H1 (cell line): ENCODE measurements at regions not wholly inside any gene's neighbourhood (a gene's known extent, or its start where the extent isn't known, plus 50 kb on each side); places are given as distances from the start of the nearest gene placed in this dataset.

ENCODE experiments used
- CTCF ChIA-PET: fragments of 300-600 bp; sonication (Branson Sonifier 250); formaldehyde crosslinking; loops from one replicate; lab custom pipeline; 2021; ENCODE audit not compliant: partially characterized antibody; lab: Charles Lee
- POLR2A ChIA-PET: fragments of 300-600 bp; sonication (Branson Sonifier 250); formaldehyde crosslinking; loops from one replicate; lab custom pipeline; 2021; ENCODE audit warnings: inconsistent platforms; ENCODE audit not compliant: partially characterized antibody; lab: Charles Lee
- DNase-seq, 2 experiments: peaks; one replicate each; pipeline versions ENCODE4 v3.0.0 to v3.0.0-alpha.2; 2010 to 2022; ENCODE audit warnings: low spot score in 2 of 2, low read depth in 1 of 2, mixed read lengths in 1 of 2
- FAIRE-seq: peaks from 2 replicates; lab custom pipeline; 2011; peaks lifted over from hg19 to GRCh38; lab: Jason Lieb, UNC
- H2AFZ ChIP-seq: 2 replicates; pipeline ENCODE4 v1.8.1; 2012; ENCODE audit warnings: low read length, inconsistent platforms
- H2AK5ac ChIP-seq: 2 replicates; pipeline ENCODE4 v1.6.1; 2013; ENCODE audit warnings: low read depth, low read length
- H2BK120ac ChIP-seq: replicated peaks from 2 replicates; pipeline ENCODE3; 2013; ENCODE audit warnings: low read depth, low read length, inconsistent platforms
- H2BK12ac ChIP-seq: 2 replicates; pipeline ENCODE4 v1.6.1; 2013; ENCODE audit warnings: low read depth, low read length
- H2BK15ac ChIP-seq: 2 replicates; pipeline ENCODE4 v1.6.1; 2013; ENCODE audit warnings: low read length
- H2BK20ac ChIP-seq: 2 replicates; pipeline ENCODE4 v1.6.1; 2013; ENCODE audit warnings: low read length
- H2BK5ac ChIP-seq: 2 replicates; pipeline ENCODE4 v1.6.1; 2013; ENCODE audit warnings: low read depth, low read length
- H3K14ac ChIP-seq: 2 replicates; pipeline ENCODE4 v1.6.1; 2013; ENCODE audit warnings: inconsistent platforms; ENCODE audit not compliant: insufficient read length
- H3K18ac ChIP-seq: 2 replicates; pipeline ENCODE4 v1.6.1; 2013; ENCODE audit warnings: low read length; ENCODE audit errors: extremely low read depth
- H3K23ac ChIP-seq: 2 replicates; pipeline ENCODE4 v1.6.1; 2013; ENCODE audit warnings: inconsistent platforms; ENCODE audit not compliant: insufficient read length
- H3K23me2 ChIP-seq: 2 replicates; pipeline ENCODE4 v1.6.1; 2013; ENCODE audit warnings: low read depth, low read length
- H3K27ac ChIP-seq: 2 replicates; pipeline ENCODE4 v1.6.1; 2011; ENCODE audit warnings: low read depth, low read length, inconsistent platforms
- H3K27me3 ChIP-seq, 4 experiments: replicated peaks in 1 of 4; 1 replicate in 1 of 4; 2 replicates in 3 of 4; pipeline versions ENCODE4 v1.6.1 to v1.8.1; 2011 to 2013; ENCODE audit warnings: low read length in 3 of 4, mild to moderate bottlenecking in 3 of 4, inconsistent platforms in 2 of 4, mixed read lengths in 2 of 4, moderate library complexity in 1 of 4; ENCODE audit not compliant: control insufficient read depth in 3 of 4, insufficient read depth in 3 of 4; ENCODE audit errors: extremely low read depth in 1 of 4
- H3K36me3 ChIP-seq, 4 experiments: 2 replicates each; pipeline versions ENCODE4 v1.6.1 to v1.8.1; 2011 to 2013; ENCODE audit warnings: mild to moderate bottlenecking in 4 of 4, low read length in 3 of 4, moderate library complexity in 2 of 4, control low read depth in 1 of 4, inconsistent platforms in 1 of 4; ENCODE audit not compliant: insufficient read depth in 4 of 4, control insufficient read depth in 2 of 4
- H3K4ac ChIP-seq: replicated peaks from 2 replicates; pipeline ENCODE3; 2013; ENCODE audit warnings: low read length, low read depth, mixed read lengths, inconsistent platforms; ENCODE audit not compliant: insufficient read length
- H3K4me1 ChIP-seq, 4 experiments: replicated peaks in 1 of 4; 1 replicate in 1 of 4; 2 replicates in 3 of 4; pipeline versions ENCODE4 v1.6.1 to v1.8.1; 2011 to 2013; ENCODE audit warnings: low read length in 3 of 4, inconsistent platforms in 2 of 4, mixed read lengths in 1 of 4; ENCODE audit not compliant: insufficient read depth in 4 of 4, control insufficient read depth in 3 of 4
- H3K4me2 ChIP-seq, 2 experiments: 2 replicates each; pipeline versions ENCODE4 v1.6.1 to v1.8.1; 2011 to 2013; ENCODE audit warnings: low read depth in 2 of 2, low read length in 2 of 2, control low read depth in 1 of 2, inconsistent platforms in 1 of 2, mild to moderate bottlenecking in 1 of 2; ENCODE audit not compliant: insufficient read depth in 1 of 2
- H3K4me3 ChIP-seq, 4 experiments: fragments of 200-600, 300-600 bp in 1 of 4; sonication (generic), shearing (Covaris generic), sonication (Bioruptor Twin) in 1 of 4; 2 replicates each; pipeline versions ENCODE4 v1.5.1 to v1.8.1; 2011 to 2016; ENCODE audit warnings: low read length in 4 of 4, low read depth in 3 of 4, control low read depth in 2 of 4, inconsistent platforms in 2 of 4, mild to moderate bottlenecking in 2 of 4, mixed read lengths in 1 of 4, moderate library complexity in 1 of 4; ENCODE audit not compliant: insufficient read depth in 2 of 4; ENCODE audit errors: extremely low read depth in 1 of 4
- H3K56ac ChIP-seq: replicated peaks from 2 replicates; pipeline ENCODE3; 2013; ENCODE audit warnings: low read depth, mild to moderate bottlenecking, mixed read lengths, low read length, inconsistent platforms; ENCODE audit not compliant: insufficient read length
- H3K79me1 ChIP-seq: 2 replicates; pipeline ENCODE4 v1.6.1; 2013; ENCODE audit warnings: low read depth, low read length, control low read depth
- H3K79me2 ChIP-seq, 2 experiments: 2 replicates each; pipeline versions ENCODE4 v1.6.1 to v1.8.1; 2012 to 2013; ENCODE audit warnings: low read length in 2 of 2, mild to moderate bottlenecking in 2 of 2, inconsistent platforms in 1 of 2; ENCODE audit not compliant: insufficient read depth in 2 of 2, control insufficient read depth in 1 of 2
- H3K9ac ChIP-seq, 4 experiments: replicated peaks in 1 of 4; 1 replicate in 1 of 4; 2 replicates in 3 of 4; pipeline versions ENCODE4 v1.6.1 to v1.8.1; 2011 to 2013; ENCODE audit warnings: low read depth in 3 of 4, low read length in 3 of 4, control low read depth in 2 of 4, mild to moderate bottlenecking in 2 of 4, moderate library complexity in 2 of 4, inconsistent platforms in 1 of 4; ENCODE audit errors: extremely low read depth in 1 of 4
- H3K9me3 ChIP-seq, 2 experiments: 2 replicates each; pipeline versions ENCODE4 v1.6.1 to v1.8.1; 2012 to 2013; ENCODE audit warnings: mild to moderate bottlenecking in 2 of 2, moderate library complexity in 2 of 2, control low read depth in 1 of 2, inconsistent platforms in 1 of 2, low read depth in 1 of 2, low read length in 1 of 2, mixed read lengths in 1 of 2; ENCODE audit not compliant: insufficient read depth in 2 of 2
- H4K20me1 ChIP-seq, 2 experiments: replicated peaks in 1 of 2; 2 replicates each; pipeline versions ENCODE3 to v1.8.1; 2011 to 2013; ENCODE audit warnings: inconsistent platforms in 2 of 2, low read length in 2 of 2, mild to moderate bottlenecking in 1 of 2; ENCODE audit not compliant: insufficient read depth in 2 of 2, control insufficient read depth in 1 of 2
- H4K5ac ChIP-seq: 2 replicates; pipeline ENCODE4 v1.6.1; 2013; ENCODE audit warnings: low read length, low read depth, mixed read lengths, inconsistent platforms; ENCODE audit not compliant: insufficient read length
- H4K8ac ChIP-seq: 2 replicates; pipeline ENCODE4 v1.8.0; 2013; ENCODE audit warnings: mild to moderate bottlenecking, moderate library complexity, low read length, inconsistent platforms; ENCODE audit not compliant: insufficient read depth; ENCODE audit errors: extremely low read depth
- H4K91ac ChIP-seq: replicated peaks from 2 replicates; pipeline ENCODE3; 2013; ENCODE audit warnings: low read length, mixed read lengths, inconsistent platforms; ENCODE audit not compliant: insufficient read length
- BACH1 ChIP-seq: IDR thresholded peaks from 2 replicates; pipeline ENCODE4 v1.6.1; 2012; ENCODE audit warnings: low read length, improper control_type of control experiment
- EP300 ChIP-seq, 2 experiments: IDR thresholded peaks; 1 replicate in 1 of 2; 2 replicates in 1 of 2; pipeline ENCODE4 v1.6.1; 2011 to 2012; ENCODE audit warnings: low read depth in 2 of 2, low read length in 2 of 2, mild to moderate bottlenecking in 2 of 2, borderline replicate concordance in 1 of 2, inconsistent platforms in 1 of 2, moderate library complexity in 1 of 2
- KDM1A ChIP-seq: fragments of 200-600, 300-600 bp; sonication (generic); IDR thresholded peaks from 2 replicates; pipeline ENCODE4 v1.7.1; 2016; ENCODE audit warnings: mild to moderate bottlenecking, low read length, borderline replicate concordance
- SP2 ChIP-seq: IDR thresholded peaks from 2 replicates; pipeline ENCODE4 v1.6.1; 2012; ENCODE audit warnings: mild to moderate bottlenecking, low read length, inconsistent platforms
- TCF12 ChIP-seq: IDR thresholded peaks from 2 replicates; pipeline ENCODE4 v1.6.1; 2011; ENCODE audit warnings: low read depth, mild to moderate bottlenecking, low read length
- TEAD4 ChIP-seq: IDR thresholded peaks from 2 replicates; pipeline ENCODE4 v1.6.1; 2012; ENCODE audit warnings: low read depth, low read length, inconsistent platforms, mixed read lengths
- WGBS, 2 experiments: shearing (Covaris generic) in 1 of 2; methylation state at CpG; one replicate each; pipeline versions ENCODE4 v1.1.6 to v1.1.7; 2013 to 2015; ENCODE audit warnings: low lambda C conversion rate in 2 of 2, mixed read lengths in 2 of 2, inconsistent platforms in 1 of 2, low coverage in 1 of 2, missing lambda C conversion rate in 1 of 2; ENCODE audit not compliant: insufficient replicate concordance in 2 of 2, insufficient coverage in 1 of 2, insufficient read length in 1 of 2; ENCODE audit errors: extremely low coverage in 1 of 2, missing lambda C conversion rate in 1 of 2; 5-methylcytosine and 5-hydroxymethylcytosine counted together

DNA sequence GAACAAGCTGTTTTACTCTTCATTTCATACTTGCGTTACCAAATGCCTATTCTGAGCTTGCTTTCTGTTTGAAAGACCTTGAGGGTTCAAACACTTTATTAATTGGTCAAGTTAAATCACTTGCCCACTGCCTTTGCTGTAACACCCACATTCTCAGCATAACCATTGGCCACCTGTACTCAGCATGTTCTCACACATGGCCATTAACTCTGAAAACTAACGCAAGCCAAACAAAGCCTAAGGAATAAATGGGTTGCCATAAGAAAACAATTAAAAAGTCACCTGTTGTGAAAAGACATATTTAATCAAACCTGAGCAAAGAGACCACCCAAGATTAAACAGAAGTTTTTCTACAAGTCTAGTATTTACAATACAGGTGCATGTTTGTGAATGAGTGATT is 517.2 kb upstream of the SPRY2 start:
- H3K4me2 ChIP-seq = no peak overlapping the region; a peak in 1 of 4 replicates
- H2AFZ ChIP-seq = no peak overlapping the region
- H3K14ac ChIP-seq = no peak overlapping the region
- H2AK5ac ChIP-seq = no peak overlapping the region
- no peak overlapping the region for H2BK12ac ChIP-seq
- H3K27ac ChIP-seq = no peak overlapping the region
- H3K27me3 ChIP-seq = no peaks in the 10 kb centered on the region
- peaks cover 0 to 1% of the 10 kb centered on the region in 2 experiments; a peak in 1 of 4 replicates for H3K9me3 ChIP-seq
- no peak overlapping the region for H3K4ac ChIP-seq
- H2BK5ac ChIP-seq = no peak overlapping the region
- H2BK15ac ChIP-seq = no peak overlapping the region
- no peak overlapping the region for H2BK120ac ChIP-seq
- H3K18ac ChIP-seq = no peak overlapping the region
- DNase-seq = no peak
- H4K5ac ChIP-seq = no peak overlapping the region
- no peaks in the 10 kb centered on the region for H3K23me2 ChIP-seq
- H4K91ac ChIP-seq = no peak overlapping the region
- ChIA-PET POLR2A (no interaction called here), CTCF (interaction anchor here (1.5 kb wide), 1 partner anchor 9 kb away, joined by 3 read pairs; no protein-coding TSS in a partner anchor)
- peaks cover 0 to 2% (median 0%) of the 10 kb centered on the region in 4 experiments; a peak in 1 of 7 replicates for H3K4me1 ChIP-seq
- H3K9ac ChIP-seq = no peak overlapping the region
- no peak overlapping the region for H3K23ac ChIP-seq
- H4K8ac ChIP-seq = no peak overlapping the region
- peak; percentile 70 for FAIRE-seq
- no peak overlapping the region for H2BK20ac ChIP-seq
- no peaks in the 10 kb centered on the region for H3K36me3 ChIP-seq
- TF ChIP-seq KDM1A = no peak
- no peak for TF ChIP-seq SP2
- TF ChIP-seq EP300 (IDR thresholded peaks at IDR 0.05; ENCODE audit: borderline replicate concordance in 1 of 2, low read depth in 2 of 2, low read length in 2 of 2) = peak in 1 of 2 experiments; percentile 28; a peak in 1 of 3 replicates
- TF ChIP-seq BACH1 = no peak
- peak; percentile 44; the same call in 1 of the 2 replicates for TF ChIP-seq TEAD4
- peak; percentile 88 for TF ChIP-seq TCF12
- no peak overlapping the region for H3K4me3 ChIP-seq
- H3K56ac ChIP-seq = no peak overlapping the region
- H3K79me1 ChIP-seq = no peaks in the 10 kb centered on the region
- no peaks in the 10 kb centered on the region for H3K79me2 ChIP-seq
- WGBS, 2 experiments = 68% methylated on average over 2 of the region's 2 CpGs; no CpG with 5 or more reads in 1 of the 2 experiments
- no peaks in the 10 kb centered on the region for H4K20me1 ChIP-seq
